ENCODE measurements at regions not wholly inside any gene's neighbourhood (a gene's known extent, or its start where the extent isn't known, plus 50 kb on each side); places are given as distances from the start of the nearest gene placed in this dataset.
"Not testable (repeated sequence)": the region's sequence is repeated elsewhere in the genome, so short reads cannot be mapped to it uniquely, and the experiment has no call there.

GRCh38 chr3:151591441-151591840 is 130.6 kb upstream of the IGSF10 start:
- CTCF ChIA-PET, result no interaction called here
- POLR2A ChIA-PET, result no interaction called here
- ATAC-seq (ENCODE audit: low read depth), result no peak

DNA sequence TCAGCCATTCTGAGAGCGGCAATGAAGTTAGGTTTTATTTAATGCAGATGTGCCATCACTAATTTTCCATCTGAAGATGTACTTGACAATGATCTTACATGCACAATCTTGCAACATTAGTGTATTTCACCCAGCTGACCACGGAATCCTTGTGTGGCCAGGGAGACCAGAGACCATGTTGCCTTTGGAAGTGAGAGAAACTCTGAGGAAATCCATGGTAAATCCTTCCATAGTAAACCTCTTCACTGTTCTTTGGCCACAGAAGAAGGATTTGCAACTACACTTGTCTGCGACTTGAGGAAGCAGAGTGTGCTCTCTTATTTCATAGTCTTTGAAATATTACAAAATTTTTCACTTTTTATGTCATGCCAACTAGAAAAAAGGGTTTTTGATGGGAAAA is 128.4 kb upstream of the IGSF10 start:
- Mint-ChIP-seq H3K27ac (no peak overlapping the region), H3K36me3 (ENCODE audit: low read depth) (no peaks in the 10 kb centered on the region), H3K4me3 (no peak overlapping the region), H3K4me1 (no peaks in the 10 kb centered on the region), H3K27me3 (no peaks in the 10 kb centered on the region), H3K9me3 (no peaks in the 10 kb centered on the region)
- TF ChIP-seq, protein P1, sequence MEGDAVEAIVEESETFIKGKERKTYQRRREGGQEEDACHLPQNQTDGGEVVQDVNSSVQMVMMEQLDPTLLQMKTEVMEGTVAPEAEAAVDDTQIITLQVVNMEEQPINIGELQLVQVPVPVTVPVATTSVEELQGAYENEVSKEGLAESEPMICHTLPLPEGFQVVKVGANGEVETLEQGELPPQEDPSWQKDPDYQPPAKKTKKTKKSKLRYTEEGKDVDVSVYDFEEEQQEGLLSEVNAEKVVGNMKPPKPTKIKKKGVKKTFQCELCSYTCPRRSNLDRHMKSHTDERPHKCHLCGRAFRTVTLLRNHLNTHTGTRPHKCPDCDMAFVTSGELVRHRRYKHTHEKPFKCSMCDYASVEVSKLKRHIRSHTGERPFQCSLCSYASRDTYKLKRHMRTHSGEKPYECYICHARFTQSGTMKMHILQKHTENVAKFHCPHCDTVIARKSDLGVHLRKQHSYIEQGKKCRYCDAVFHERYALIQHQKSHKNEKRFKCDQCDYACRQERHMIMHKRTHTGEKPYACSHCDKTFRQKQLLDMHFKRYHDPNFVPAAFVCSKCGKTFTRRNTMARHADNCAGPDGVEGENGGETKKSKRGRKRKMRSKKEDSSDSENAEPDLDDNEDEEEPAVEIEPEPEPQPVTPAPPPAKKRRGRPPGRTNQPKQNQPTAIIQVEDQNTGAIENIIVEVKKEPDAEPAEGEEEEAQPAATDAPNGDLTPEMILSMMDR (IDR thresholded peaks at IDR 0.05), result no peak
- ATAC-seq (ENCODE audit: low read depth) (no peak), DNase-seq (no peak)
- CTCF ChIA-PET, result no interaction called here
- intact Hi-C loops (cut with micrococcal nuclease), result no loop called here
- POLR2A ChIA-PET, result no interaction called here

More at GRCh38 chr3:151591441-151591840, 130.6 kb upstream of the IGSF10 start:
- no peaks in the 10 kb centered on the region for H3K9me3 Mint-ChIP-seq
- no peaks in the 10 kb centered on the region for H3K4me1 Mint-ChIP-seq
- no peaks in the 10 kb centered on the region for H3K27me3 Mint-ChIP-seq
- TF ChIP-seq, protein P1 (IDR thresholded peaks at IDR 0.05), result no peak
- H3K36me3 Mint-ChIP-seq (ENCODE audit: low read depth), result no peaks in the 10 kb centered on the region
- no peak overlapping the region for H3K27ac Mint-ChIP-seq
- no peak overlapping the region for H3K4me3 Mint-ChIP-seq
- DNase-seq, result no peak
- intact Hi-C loops (cut with micrococcal nuclease), result no loop called here

GRCh38 chr3:151587659-151588058 is 126.8 kb upstream of the IGSF10 start:
- POLR2A ChIA-PET; DNase-seq; H3K4me3 Mint-ChIP-seq; H3K9me3 Mint-ChIP-seq; H3K36me3 Mint-ChIP-seq (ENCODE audit: low read depth); H3K4me1 Mint-ChIP-seq; H3K27ac Mint-ChIP-seq; intact Hi-C loops (cut with micrococcal nuclease); H3K27me3 Mint-ChIP-seq; ATAC-seq (ENCODE audit: low read depth): not testable (repeated sequence)
- CTCF ChIA-PET, result interaction anchor here (0.7 kb wide), 1 partner anchor 184 kb away, joined by 3 read pairs; no protein-coding TSS in a partner anchor

GRCh38 chr3:151584566-151584965 is 123.7 kb upstream of the IGSF10 start:
- TF ChIP-seq, protein P1 (IDR thresholded peaks at IDR 0.05), result no peak
- no peaks in the 10 kb centered on the region for H3K4me1 Mint-ChIP-seq
- H3K4me3 Mint-ChIP-seq, result no peak overlapping the region
- H3K27ac Mint-ChIP-seq, result no peak overlapping the region
- intact Hi-C loops (cut with micrococcal nuclease), result no loop called here
- H3K36me3 Mint-ChIP-seq (ENCODE audit: low read depth), result no peaks in the 10 kb centered on the region
- no peaks in the 10 kb centered on the region for H3K27me3 Mint-ChIP-seq
- POLR2A ChIA-PET, result no interaction called here
- no peaks in the 10 kb centered on the region for H3K9me3 Mint-ChIP-seq
- CTCF ChIA-PET, result no interaction called here
- ATAC-seq (ENCODE audit: low read depth) (no peak), DNase-seq (no peak)

DNA sequence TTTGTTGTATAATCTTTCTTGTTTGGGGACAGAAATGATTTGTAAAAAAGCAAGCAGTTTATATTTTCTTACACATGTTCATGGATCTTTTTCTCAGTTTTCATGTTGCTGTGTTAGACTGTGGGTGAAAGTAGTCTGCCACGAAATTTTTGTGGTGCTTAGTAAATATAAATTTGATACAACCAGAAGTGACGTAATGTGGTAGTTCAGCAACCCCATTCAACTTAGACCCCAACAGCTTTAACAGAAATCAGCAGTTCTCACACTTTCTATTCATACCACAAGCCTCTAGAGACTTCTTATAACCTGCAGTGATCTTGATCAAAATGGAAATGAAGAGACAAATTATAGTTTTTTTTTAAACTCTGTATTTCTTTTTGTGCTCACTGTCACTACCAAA is 120.2 kb upstream of the IGSF10 start:
- ChIA-PET POLR2A (no interaction called here), CTCF (no interaction called here)
- Mint-ChIP-seq H3K27me3 (peaks cover 3% of the 10 kb centered on the region), H3K9me3 (no peaks in the 10 kb centered on the region), H3K4me1 (no peaks in the 10 kb centered on the region), H3K4me3 (no peak overlapping the region), H3K36me3 (ENCODE audit: low read depth) (no peaks in the 10 kb centered on the region), H3K27ac (no peak overlapping the region)
- TF ChIP-seq, protein P1 (IDR thresholded peaks at IDR 0.05), result no peak
- intact Hi-C loops (cut with micrococcal nuclease), result no loop called here
- DNase-seq (no peak), ATAC-seq (ENCODE audit: low read depth) (no peak)

DNA sequence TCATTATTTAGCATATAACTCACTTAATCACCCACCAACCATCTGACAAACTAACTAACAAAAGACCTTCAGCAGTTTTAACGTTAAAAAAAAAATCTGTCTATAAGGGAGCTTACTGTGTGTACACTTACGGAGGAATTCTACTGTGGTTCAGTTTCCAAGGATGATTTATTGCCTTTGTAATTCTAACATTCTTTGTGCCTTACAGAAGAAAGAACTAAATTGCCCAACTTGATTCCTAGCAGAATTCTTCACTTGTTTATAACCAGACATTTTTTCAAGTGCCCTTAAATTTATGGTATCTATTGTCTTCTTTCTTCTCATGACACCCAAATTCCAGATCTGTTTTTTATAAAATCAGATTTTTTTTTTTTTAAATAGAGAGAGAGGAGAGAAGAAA is 119.7 kb upstream of the IGSF10 start:
- Mint-ChIP-seq H3K4me1 (no peaks in the 10 kb centered on the region), H3K9me3 (no peaks in the 10 kb centered on the region), H3K27me3 (peaks cover 4% of the 10 kb centered on the region), H3K4me3 (no peak overlapping the region), H3K27ac (no peak overlapping the region), H3K36me3 (ENCODE audit: low read depth) (no peaks in the 10 kb centered on the region)
- TF ChIP-seq, protein P1 (IDR thresholded peaks at IDR 0.05), result no peak
- CTCF ChIA-PET, result no interaction called here
- ATAC-seq (ENCODE audit: low read depth) (no peak), DNase-seq (no peak)
- intact Hi-C loops (cut with micrococcal nuclease), result no loop called here
- POLR2A ChIA-PET, result no interaction called here
